BE2C (cell line): ENCODE measurements at regions not wholly inside any gene's neighbourhood (a gene's known extent, or its start where the extent isn't known, plus 50 kb on each side); places are given as distances from the start of the nearest gene placed in this dataset.

Experiments
- DNase-seq: peaks from one replicate; pipeline ENCODE4 v3.0.0-alpha.2; 2020
- H3K27me3 ChIP-seq: fragments of 250-450 bp; sonication (Bioruptor Pico); 2 replicates; pipeline ENCODE4 v1.5.1; 2020; ENCODE audit warnings: mild to moderate bottlenecking
- H3K36me3 ChIP-seq: fragments of 250-450 bp; sonication (Bioruptor Pico); 2 replicates; pipeline ENCODE4 v1.5.1; 2020; ENCODE audit warnings: mild to moderate bottlenecking
- H3K4me1 ChIP-seq: fragments of 250-450 bp; sonication (Bioruptor Pico); 2 replicates; pipeline ENCODE4 v1.5.1; 2020
- H3K4me3 ChIP-seq: 2 replicates; pipeline ENCODE4 v1.5.1; 2011; ENCODE audit warnings: low read depth, low read length
- H3K9me3 ChIP-seq: fragments of 250-450 bp; sonication (Bioruptor Pico); 2 replicates; pipeline ENCODE4 v1.5.1; 2020
- TF ChIP-seq, protein P1 (sequence below): IDR thresholded peaks from 2 replicates; pipeline ENCODE4 v1.5.1; 2012; ENCODE audit warnings: mild to moderate bottlenecking, low read depth, low read length

DNA sequence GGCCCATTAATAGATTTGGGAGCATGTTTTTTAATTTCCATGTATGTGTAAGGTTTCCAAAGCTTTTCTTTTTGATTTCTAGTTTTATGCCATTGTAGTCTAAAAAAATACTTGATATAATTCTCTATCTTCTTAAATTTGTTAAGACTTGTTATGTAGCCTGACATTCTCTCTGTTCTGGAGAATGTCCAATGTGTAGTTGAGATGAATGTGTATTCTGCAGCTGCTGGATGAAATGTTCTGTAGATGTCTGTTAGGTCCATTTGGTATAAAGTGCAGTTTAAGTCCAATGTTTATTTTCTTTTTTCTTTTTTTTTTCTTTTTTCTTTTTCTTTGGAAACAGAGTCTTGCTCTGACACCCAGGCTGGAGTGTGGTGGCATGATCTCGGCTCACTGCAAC, 378.5 kb upstream of the MAD2L1 start:
- TF ChIP-seq, protein P1, sequence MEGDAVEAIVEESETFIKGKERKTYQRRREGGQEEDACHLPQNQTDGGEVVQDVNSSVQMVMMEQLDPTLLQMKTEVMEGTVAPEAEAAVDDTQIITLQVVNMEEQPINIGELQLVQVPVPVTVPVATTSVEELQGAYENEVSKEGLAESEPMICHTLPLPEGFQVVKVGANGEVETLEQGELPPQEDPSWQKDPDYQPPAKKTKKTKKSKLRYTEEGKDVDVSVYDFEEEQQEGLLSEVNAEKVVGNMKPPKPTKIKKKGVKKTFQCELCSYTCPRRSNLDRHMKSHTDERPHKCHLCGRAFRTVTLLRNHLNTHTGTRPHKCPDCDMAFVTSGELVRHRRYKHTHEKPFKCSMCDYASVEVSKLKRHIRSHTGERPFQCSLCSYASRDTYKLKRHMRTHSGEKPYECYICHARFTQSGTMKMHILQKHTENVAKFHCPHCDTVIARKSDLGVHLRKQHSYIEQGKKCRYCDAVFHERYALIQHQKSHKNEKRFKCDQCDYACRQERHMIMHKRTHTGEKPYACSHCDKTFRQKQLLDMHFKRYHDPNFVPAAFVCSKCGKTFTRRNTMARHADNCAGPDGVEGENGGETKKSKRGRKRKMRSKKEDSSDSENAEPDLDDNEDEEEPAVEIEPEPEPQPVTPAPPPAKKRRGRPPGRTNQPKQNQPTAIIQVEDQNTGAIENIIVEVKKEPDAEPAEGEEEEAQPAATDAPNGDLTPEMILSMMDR: no peak
- DNase-seq: no peak
- H3K4me1 ChIP-seq: no peaks in the 10 kb centered on the region
- no peak overlapping the region for H3K4me3 ChIP-seq
- H3K36me3 ChIP-seq: no peaks in the 10 kb centered on the region
- H3K27me3 ChIP-seq: no peaks in the 10 kb centered on the region
- H3K9me3 ChIP-seq: no peaks in the 10 kb centered on the region

DNA sequence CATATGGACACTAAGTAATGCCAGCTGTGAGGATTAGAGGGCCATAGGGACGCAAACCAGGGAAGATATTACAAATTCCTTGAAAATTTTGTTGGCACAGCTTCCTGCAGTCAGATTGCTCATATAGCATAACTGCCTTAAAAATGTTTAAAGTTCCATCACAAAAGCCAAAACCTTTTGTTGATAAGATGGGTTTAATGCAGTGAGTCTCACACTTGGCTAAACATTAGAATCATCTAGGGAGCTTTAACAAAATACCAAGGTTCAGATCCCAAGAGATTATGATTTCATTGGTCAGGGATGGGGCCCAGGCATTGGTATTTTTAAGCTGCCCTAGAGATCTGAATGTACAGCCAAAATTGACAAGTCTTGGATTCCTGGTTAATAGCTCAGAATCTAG, 376.5 kb upstream of the MAD2L1 start:
- H3K9me3 ChIP-seq: no peaks in the 10 kb centered on the region
- no peaks in the 10 kb centered on the region for H3K27me3 ChIP-seq
- TF ChIP-seq, protein P1: no peak
- no peak for DNase-seq
- no peaks in the 10 kb centered on the region for H3K4me1 ChIP-seq
- no peaks in the 10 kb centered on the region for H3K36me3 ChIP-seq
- no peak overlapping the region for H3K4me3 ChIP-seq

DNA sequence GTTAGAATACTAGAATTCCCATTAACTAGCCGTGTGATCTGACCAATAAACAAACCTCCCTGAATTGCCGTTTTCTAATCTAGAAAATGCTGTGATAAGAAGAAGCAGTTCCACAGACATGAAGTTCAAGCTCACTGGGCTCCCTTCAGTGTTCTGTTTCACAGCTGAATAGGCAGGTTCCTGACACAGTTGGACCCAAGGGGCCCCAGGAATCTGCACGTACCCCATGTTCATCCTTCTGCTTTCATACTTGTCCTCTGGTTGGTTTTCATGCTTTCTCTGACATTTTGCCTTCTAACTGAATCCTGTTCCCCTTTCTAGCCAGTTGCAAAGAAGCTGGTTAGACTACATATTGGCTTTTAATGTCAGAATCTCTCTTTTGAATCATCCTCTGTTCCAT, 374.1 kb upstream of the MAD2L1 start:
- Histone ChIP-seq H3K4me3 (no peak overlapping the region), H3K4me1 (no peaks in the 10 kb centered on the region), H3K9me3 (no peaks in the 10 kb centered on the region), H3K36me3 (no peaks in the 10 kb centered on the region), H3K27me3 (no peaks in the 10 kb centered on the region)
- TF ChIP-seq, protein P1: no peak
- no peak for DNase-seq

DNA sequence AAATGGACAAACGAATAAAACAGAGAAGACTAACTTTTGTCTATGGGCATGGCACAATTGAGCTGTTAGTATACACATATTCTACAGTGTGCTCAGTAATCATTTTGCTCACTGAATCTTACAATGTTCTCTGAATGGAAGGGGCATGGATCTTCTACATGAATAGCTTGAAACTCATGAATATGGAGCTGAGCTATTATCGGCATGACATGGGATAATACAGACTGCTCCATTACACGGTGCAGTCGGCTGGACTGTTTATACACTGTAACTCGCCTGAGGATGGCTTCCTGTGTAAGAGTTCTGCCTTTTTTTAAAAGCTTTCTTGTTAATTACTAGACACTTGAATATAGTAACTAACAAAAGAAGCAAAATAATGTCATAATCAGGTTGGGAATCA, 368.5 kb upstream of the MAD2L1 start:
- no peaks in the 10 kb centered on the region for H3K36me3 ChIP-seq
- TF ChIP-seq, protein P1: no peak
- no peaks in the 10 kb centered on the region for H3K9me3 ChIP-seq
- DNase-seq: no peak
- H3K4me3 ChIP-seq: no peak overlapping the region
- no peaks in the 10 kb centered on the region for H3K4me1 ChIP-seq
- no peaks in the 10 kb centered on the region for H3K27me3 ChIP-seq

DNA sequence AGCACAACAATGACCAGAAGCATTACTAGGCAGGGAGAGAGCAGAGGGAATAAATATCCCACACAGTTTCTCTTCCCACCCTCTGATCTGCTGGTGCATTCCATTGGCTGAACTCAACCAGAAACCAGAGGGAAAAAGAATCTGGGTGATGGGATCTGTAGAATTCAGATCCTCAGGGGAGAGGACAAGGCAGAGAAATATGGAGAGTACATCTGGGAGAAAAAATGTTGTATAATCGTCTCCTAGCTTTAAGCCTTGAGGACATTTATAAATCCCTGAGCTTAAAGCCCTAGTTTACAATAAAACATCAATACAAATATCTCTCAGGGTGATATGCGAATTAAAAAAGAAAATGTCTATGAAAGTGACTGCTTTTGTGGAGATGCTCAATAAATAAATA, 368.1 kb upstream of the MAD2L1 start:
- TF ChIP-seq, protein P1: no peak
- no peak for DNase-seq
- no peaks in the 10 kb centered on the region for H3K9me3 ChIP-seq
- H3K27me3 ChIP-seq: no peaks in the 10 kb centered on the region
- H3K4me3 ChIP-seq: no peak overlapping the region
- no peaks in the 10 kb centered on the region for H3K36me3 ChIP-seq
- no peaks in the 10 kb centered on the region for H3K4me1 ChIP-seq

DNA sequence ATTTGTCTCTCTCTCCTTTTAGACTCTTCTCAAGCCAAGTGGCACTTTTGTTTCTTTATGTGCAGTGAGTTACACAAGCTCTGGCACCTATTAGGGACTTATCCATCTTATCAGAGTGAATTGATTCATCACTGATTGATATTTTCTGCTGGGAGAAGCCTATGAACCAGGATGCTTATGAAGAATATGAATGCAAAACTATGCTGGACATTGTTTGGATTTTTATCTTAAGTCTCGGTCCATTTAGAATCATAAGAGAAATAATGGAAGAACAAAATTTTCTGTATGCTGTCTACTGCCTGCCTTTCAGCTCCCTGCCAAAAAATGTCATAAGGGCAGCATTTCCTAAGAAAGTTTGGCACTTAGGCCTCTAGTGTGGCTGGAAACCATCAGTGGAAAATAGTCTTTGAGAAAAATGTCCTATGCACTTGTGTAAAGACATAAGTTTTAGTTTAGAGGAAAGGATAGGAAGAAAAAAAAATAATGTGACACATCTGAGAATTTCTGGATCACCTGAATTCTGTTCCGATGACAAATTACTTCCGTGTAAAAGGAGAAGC, 365.7 kb upstream of the MAD2L1 start:
- TF ChIP-seq, protein P1: no peak
- Histone ChIP-seq H3K4me1 (no peaks in the 10 kb centered on the region), H3K27me3 (no peaks in the 10 kb centered on the region), H3K36me3 (no peaks in the 10 kb centered on the region), H3K9me3 (no peaks in the 10 kb centered on the region), H3K4me3 (no peak overlapping the region)
- DNase-seq: no peak
